ENCODE measurements at regions not wholly inside any gene's neighbourhood (a gene's known extent, or its start where the extent isn't known, plus 50 kb on each side); places are given as distances from the start of the nearest gene placed in this dataset.

DNA sequence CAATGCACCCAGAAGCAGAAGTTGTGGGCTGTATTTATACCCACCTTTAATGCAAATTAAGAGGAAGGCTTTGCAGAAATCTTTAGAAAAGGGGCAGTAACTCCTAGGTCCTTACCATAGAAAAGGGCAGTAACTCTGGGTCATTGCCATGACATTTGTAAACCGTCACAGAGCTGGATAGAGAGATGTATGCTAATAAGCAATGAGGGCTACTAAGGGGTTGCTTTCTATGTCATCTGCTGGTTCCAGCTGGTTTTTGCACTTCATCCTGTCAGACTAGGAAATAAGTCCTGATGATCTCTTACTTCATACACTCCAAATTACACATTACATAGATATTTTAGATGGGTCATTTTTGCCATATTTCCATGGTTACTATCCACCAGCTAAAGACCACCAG lies 299.1 kb upstream of the TYRP1 start:
- no peaks in the 10 kb centered on the region for H3F3A ChIP-seq (ENCODE audit: insufficient read depth, low read depth)
- H3K9me2 ChIP-seq (ENCODE audit: insufficient read depth), result no peaks in the 10 kb centered on the region
- no peak overlapping the region for H3K4me2 ChIP-seq
- H2AFZ ChIP-seq, result no peak overlapping the region
- no peaks in the 10 kb centered on the region for H3K4me1 ChIP-seq (replicated peaks; ENCODE audit: insufficient read depth)
- ChIA-PET CTCF (no interaction called here), POLR2A (ENCODE audit: unreplicated experiment) (no interaction called here)
- no TSS peak for BruUV-seq (replicated peaks)
- H3K79me2 ChIP-seq (ENCODE audit: low read depth), result no peaks in the 10 kb centered on the region
- H3K27me3 ChIP-seq (ENCODE audit: insufficient read depth, low read depth), result no peaks in the 10 kb centered on the region
- intact Hi-C loops (cut with micrococcal nuclease; ENCODE audit: unreplicated experiment), result no loop called here
- no peak overlapping the region for H3K4me3 ChIP-seq
- no peak overlapping the region for H3K27ac ChIP-seq
- no peaks in the 10 kb centered on the region for H3K9me3 ChIP-seq (ENCODE audit: insufficient read depth, low read depth)
- no peaks in the 10 kb centered on the region for H3K36me3 ChIP-seq (ENCODE audit: low read depth)
- no peak for DNase-seq
- TF ChIP-seq EZH2 (IDR thresholded peaks at IDR 0.05; ENCODE audit: low read depth) (no peak), CTCF (conservative IDR thresholded peaks at IDR 0.05) (no peak)
- no peaks in the 10 kb centered on the region for H4K20me1 ChIP-seq (ENCODE audit: insufficient read depth)

- Histone ChIP-seq H2AFZ (no peak overlapping the region), H3F3A (ENCODE audit: insufficient read depth, low read depth) (no peaks in the 10 kb centered on the region)
Observed at GRCh38 chr9:12403721-12404120, 289.5 kb upstream of the TYRP1 start.

DNA sequence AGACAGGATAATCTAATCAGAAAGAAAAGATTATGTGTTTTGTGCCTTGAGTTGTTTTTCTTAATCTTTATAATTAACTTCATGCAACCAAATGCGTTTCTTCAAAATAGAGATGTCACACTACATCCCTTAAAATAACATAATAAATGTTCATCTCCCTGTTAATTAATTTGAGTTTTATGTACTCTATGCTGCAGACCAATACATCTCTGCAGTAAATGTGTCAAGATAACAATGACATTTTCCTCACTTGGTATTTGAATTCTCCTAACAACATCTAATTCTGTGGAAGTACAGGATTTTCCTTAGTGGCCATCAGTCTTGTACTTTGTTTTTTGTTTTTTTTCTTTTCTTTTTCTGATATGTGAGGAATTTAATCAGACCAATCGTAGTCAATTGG lies 279.2 kb upstream of the TYRP1 start:
- Histone ChIP-seq H3K9me3 (ENCODE audit: insufficient read depth, low read depth) (no peaks in the 10 kb centered on the region), H3K9me2 (ENCODE audit: insufficient read depth) (no peaks in the 10 kb centered on the region), H3K27ac (no peak overlapping the region), H4K20me1 (ENCODE audit: insufficient read depth) (no peaks in the 10 kb centered on the region), H3K27me3 (ENCODE audit: insufficient read depth, low read depth) (no peaks in the 10 kb centered on the region), H3K79me2 (ENCODE audit: low read depth) (no peaks in the 10 kb centered on the region), H3K36me3 (ENCODE audit: low read depth) (no peaks in the 10 kb centered on the region), H3F3A (ENCODE audit: insufficient read depth, low read depth) (no peaks in the 10 kb centered on the region), H2AFZ (no peak overlapping the region), H3K4me1 (replicated peaks; ENCODE audit: insufficient read depth) (no peaks in the 10 kb centered on the region), H3K4me2 (no peak overlapping the region), H3K4me3 (no peak overlapping the region)
- intact Hi-C loops (cut with micrococcal nuclease; ENCODE audit: unreplicated experiment), result no loop called here
- TF ChIP-seq EZH2 (IDR thresholded peaks at IDR 0.05; ENCODE audit: low read depth) (no peak), CTCF (conservative IDR thresholded peaks at IDR 0.05) (no peak)
- CTCF ChIA-PET, result no interaction called here
- no TSS peak for BruUV-seq (replicated peaks)
- no peak for DNase-seq
- POLR2A ChIA-PET (ENCODE audit: unreplicated experiment), result no interaction called here

More at GRCh38 chr9:12403721-12404120, 289.5 kb upstream of the TYRP1 start:
- H3K36me3 ChIP-seq (ENCODE audit: low read depth), result no peaks in the 10 kb centered on the region
- TF ChIP-seq EZH2 (IDR thresholded peaks at IDR 0.05; ENCODE audit: low read depth) (no peak), CTCF (conservative IDR thresholded peaks at IDR 0.05) (no peak)
- H3K9me3 ChIP-seq (ENCODE audit: insufficient read depth, low read depth), result no peaks in the 10 kb centered on the region
- no peak overlapping the region for H3K4me3 ChIP-seq
- H3K27ac ChIP-seq, result no peak overlapping the region
- H4K20me1 ChIP-seq (ENCODE audit: insufficient read depth), result no peaks in the 10 kb centered on the region
- ChIA-PET CTCF (interaction anchor here (0.6 kb wide), 1 partner anchor 850 kb away, joined by 15 read pairs; no protein-coding TSS in a partner anchor), POLR2A (ENCODE audit: unreplicated experiment) (no interaction called here)
- no TSS peak for BruUV-seq (replicated peaks)
- H3K4me2 ChIP-seq, result no peak overlapping the region
- no peak for DNase-seq
- no peaks in the 10 kb centered on the region for H3K79me2 ChIP-seq (ENCODE audit: low read depth)
- no peaks in the 10 kb centered on the region for H3K4me1 ChIP-seq (replicated peaks; ENCODE audit: insufficient read depth)
- intact Hi-C loops (cut with micrococcal nuclease; ENCODE audit: unreplicated experiment), result no loop called here
- no peaks in the 10 kb centered on the region for H3K27me3 ChIP-seq (ENCODE audit: insufficient read depth, low read depth)
- no peaks in the 10 kb centered on the region for H3K9me2 ChIP-seq (ENCODE audit: insufficient read depth)

Data from PC-9 (cell line).